ENCODE measurements at regions not wholly inside any gene's neighbourhood (a gene's known extent, or its start where the extent isn't known, plus 50 kb on each side); places are given as distances from the start of the nearest gene placed in this dataset.

GRCh38 chr1:113219377-113219776 lies 146.4 kb downstream of the LRIG2 start:
- TF ChIP-seq CTCF (IDR thresholded peaks at IDR 0.05 in 4 of 5, conservative IDR thresholded peaks at IDR 0.05 in 1 of 5) (no peak), POLR2A (IDR thresholded peaks at IDR 0.05) (no peak)
